Muscle layer of colon (tissue), 2 donors: ENCODE measurements at regions not wholly inside any gene's neighbourhood (a gene's known extent, or its start where the extent isn't known, plus 50 kb on each side); places are given as distances from the start of the nearest gene placed in this dataset.

Source experiments
- H3K27ac ChIP-seq: one replicate; pipeline ENCODE4 v1.7.0; 2013; ENCODE audit warnings: low read depth, mild to moderate bottlenecking, low read length, moderate library complexity
- H3K27me3 ChIP-seq, 2 donors: one replicate each; pipeline ENCODE4 v1.7.0; 2013; ENCODE audit warnings: low read length in 2 of 2, mild to moderate bottlenecking in 2 of 2; ENCODE audit not compliant: insufficient read depth in 2 of 2, control insufficient read depth in 1 of 2
- H3K36me3 ChIP-seq: one replicate; pipeline ENCODE4 v1.7.0; 2013; ENCODE audit warnings: mild to moderate bottlenecking, low read length; ENCODE audit not compliant: insufficient read depth
- H3K4me1 ChIP-seq: one replicate; pipeline ENCODE4 v1.7.0; 2013; ENCODE audit warnings: mild to moderate bottlenecking, low read length; ENCODE audit not compliant: insufficient read depth
- H3K4me3 ChIP-seq, 2 donors: one replicate each; pipeline ENCODE4 v1.7.0; 2013; ENCODE audit warnings: low read length in 2 of 2, low read depth in 1 of 2, mild to moderate bottlenecking in 1 of 2, moderate library complexity in 1 of 2
- H3K9ac ChIP-seq: one replicate; pipeline ENCODE4 v1.7.0; 2013; ENCODE audit warnings: low read length
- H3K9me3 ChIP-seq: one replicate; pipeline ENCODE4 v1.7.0; 2013; ENCODE audit warnings: mild to moderate bottlenecking, low read length
- donor health status: abdominal sarcoma.
- donor health status: Adenocarcinoma of cecum.

GRCh38 chr3:24650839-24651238, 156.2 kb upstream of the THRB start:
- Histone ChIP-seq H3K4me3 (no peak overlapping the region), H3K9ac (no peak overlapping the region), H3K27me3 (no peaks in the 10 kb centered on the region), H3K27ac (no peak overlapping the region), H3K9me3 (no peaks in the 10 kb centered on the region), H3K36me3 (no peaks in the 10 kb centered on the region), H3K4me1 (peaks cover 11% of the 10 kb centered on the region)

GRCh38 chr3:24657870-24658510, 163.3 kb upstream of the THRB start:
- H3K36me3 ChIP-seq, result no peaks in the 10 kb centered on the region
- no peaks in the 10 kb centered on the region for H3K9me3 ChIP-seq
- no peaks in the 10 kb centered on the region for H3K27me3 ChIP-seq
- H3K4me1 ChIP-seq, result no peaks in the 10 kb centered on the region
- H3K4me3 ChIP-seq, result no peak overlapping the region
- H3K9ac ChIP-seq, result no peak overlapping the region
- H3K27ac ChIP-seq, result no peak overlapping the region

- no peak overlapping the region for H3K9ac ChIP-seq
- H3K27ac ChIP-seq, result no peak overlapping the region
- no peaks in the 10 kb centered on the region for H3K9me3 ChIP-seq
- no peaks in the 10 kb centered on the region for H3K4me1 ChIP-seq
- H3K36me3 ChIP-seq, result no peaks in the 10 kb centered on the region
- no peak overlapping the region for H3K4me3 ChIP-seq
- H3K27me3 ChIP-seq, result no peaks in the 10 kb centered on the region
Measured at GRCh38 chr3:24661175-24661584, 166.5 kb upstream of the THRB start.

- no peaks in the 10 kb centered on the region for H3K4me1 ChIP-seq
- no peaks in the 10 kb centered on the region for H3K36me3 ChIP-seq
- no peaks in the 10 kb centered on the region for H3K9me3 ChIP-seq
- no peak overlapping the region for H3K4me3 ChIP-seq
- H3K9ac ChIP-seq, result no peak overlapping the region
- no peak overlapping the region for H3K27ac ChIP-seq
- H3K27me3 ChIP-seq, result no peaks in the 10 kb centered on the region
Measured at GRCh38 chr3:24662449-24663345, 168.0 kb upstream of the THRB start.

- H3K27me3 ChIP-seq, result no peaks in the 10 kb centered on the region
- no peak overlapping the region for H3K4me3 ChIP-seq
- H3K4me1 ChIP-seq, result no peaks in the 10 kb centered on the region
- no peaks in the 10 kb centered on the region for H3K36me3 ChIP-seq
- H3K27ac ChIP-seq, result no peak overlapping the region
- H3K9ac ChIP-seq, result no peak overlapping the region
- no peaks in the 10 kb centered on the region for H3K9me3 ChIP-seq
Measured at GRCh38 chr3:24663406-24663805, 168.8 kb upstream of the THRB start.

GRCh38 chr3:24668039-24668438, 173.4 kb upstream of the THRB start:
- Histone ChIP-seq H3K4me3 (no peak overlapping the region), H3K27me3 (no peaks in the 10 kb centered on the region), H3K4me1 (no peaks in the 10 kb centered on the region), H3K36me3 (no peaks in the 10 kb centered on the region), H3K27ac (no peak overlapping the region), H3K9me3 (no peaks in the 10 kb centered on the region), H3K9ac (no peak overlapping the region)

- no peak overlapping the region for H3K9ac ChIP-seq
- H3K36me3 ChIP-seq, result no peaks in the 10 kb centered on the region
- no peak overlapping the region for H3K4me3 ChIP-seq
- H3K27ac ChIP-seq, result no peak overlapping the region
- H3K27me3 ChIP-seq, result no peaks in the 10 kb centered on the region
- no peaks in the 10 kb centered on the region for H3K4me1 ChIP-seq
- no peaks in the 10 kb centered on the region for H3K9me3 ChIP-seq
Measured at GRCh38 chr3:24670871-24671270, 176.2 kb upstream of the THRB start.

- no peaks in the 10 kb centered on the region for H3K9me3 ChIP-seq
- H3K4me3 ChIP-seq, result no peak overlapping the region
- H3K36me3 ChIP-seq, result no peaks in the 10 kb centered on the region
- peaks cover 7% of the 10 kb centered on the region for H3K4me1 ChIP-seq
- H3K27me3 ChIP-seq, result no peaks in the 10 kb centered on the region
- H3K27ac ChIP-seq, result no peak overlapping the region
- no peak overlapping the region for H3K9ac ChIP-seq
Measured at GRCh38 chr3:24673596-24673995, 178.9 kb upstream of the THRB start.

- Histone ChIP-seq H3K27me3 (no peaks in the 10 kb centered on the region), H3K36me3 (no peaks in the 10 kb centered on the region), H3K4me3 (no peak overlapping the region), H3K9ac (no peak overlapping the region), H3K4me1 (peaks cover 7% of the 10 kb centered on the region), H3K9me3 (no peaks in the 10 kb centered on the region), H3K27ac (no peak overlapping the region)
Measured at GRCh38 chr3:24674261-24674660, 179.6 kb upstream of the THRB start.

- H3K4me1 ChIP-seq, result peaks cover 8% of the 10 kb centered on the region
- peak overlapping the region; percentile 6 for H3K27ac ChIP-seq
- no peaks in the 10 kb centered on the region for H3K9me3 ChIP-seq
- H3K27me3 ChIP-seq, result no peaks in the 10 kb centered on the region
- H3K36me3 ChIP-seq, result no peaks in the 10 kb centered on the region
- H3K9ac ChIP-seq, result no peak overlapping the region
- peak overlapping the region in 1 of 2 donors; percentile 12 for H3K4me3 ChIP-seq
Measured at GRCh38 chr3:24678021-24678420, 183.4 kb upstream of the THRB start.

GRCh38 chr3:24678421-24678865, 183.8 kb upstream of the THRB start:
- Histone ChIP-seq H3K4me3 (peak overlapping the region in 1 of 2 donors; percentile 12), H3K9ac (no peak overlapping the region), H3K27ac (peak overlapping the region; percentile 6), H3K4me1 (peaks cover 12% of the 10 kb centered on the region), H3K27me3 (no peaks in the 10 kb centered on the region), H3K36me3 (no peaks in the 10 kb centered on the region), H3K9me3 (no peaks in the 10 kb centered on the region)
